ENCODE measurements at regions not wholly inside any gene's neighbourhood (a gene's known extent, or its start where the extent isn't known, plus 50 kb on each side); places are given as distances from the start of the nearest gene placed in this dataset.
A peak's percentile ranks its signal among the peaks of the same experiment; 100 is the strongest.

- no peak for DNase-seq (ENCODE audit: low read depth)
Observed at GRCh38 chr10:78272329-78272728, 238.7 kb downstream of the RPS24 start.

- DNase-seq (ENCODE audit: low read depth), result no peak
Observed at GRCh38 chr10:78274491-78274890, 240.8 kb downstream of the RPS24 start.

- DNase-seq (ENCODE audit: low read depth), result no peak
Observed at GRCh38 chr10:78276139-78276538, 242.5 kb downstream of the RPS24 start.

GRCh38 chr10:78277314-78278057 is 243.8 kb downstream of the RPS24 start:
- no peak for DNase-seq (ENCODE audit: low read depth)

- peak; percentile 26 for DNase-seq (ENCODE audit: low read depth)
Observed at GRCh38 chr10:78278058-78278404, 244.4 kb downstream of the RPS24 start.

GRCh38 chr10:78279756-78280155 is 246.1 kb downstream of the RPS24 start:
- DNase-seq (ENCODE audit: low read depth), result no peak

GRCh38 chr10:78280604-78281003 is 246.9 kb downstream of the RPS24 start:
- DNase-seq (ENCODE audit: low read depth), result no peak

- no peak for DNase-seq (ENCODE audit: low read depth)
Observed at GRCh38 chr10:78281627-78282026, 248.0 kb downstream of the RPS24 start.

GRCh38 chr10:78283069-78283682 is 249.5 kb downstream of the RPS24 start:
- no peak for DNase-seq (ENCODE audit: low read depth)

GRCh38 chr10:78284381-78284780 is 250.7 kb downstream of the RPS24 start:
- DNase-seq (ENCODE audit: low read depth), result no peak

- no peak for DNase-seq (ENCODE audit: low read depth)
Observed at GRCh38 chr10:78285226-78285625, 251.6 kb downstream of the RPS24 start.

- no peak for DNase-seq (ENCODE audit: low read depth)
Observed at GRCh38 chr10:78286186-78286585, 252.5 kb downstream of the RPS24 start.

GRCh38 chr10:78286668-78287067 is 253.0 kb downstream of the RPS24 start:
- DNase-seq (ENCODE audit: low read depth), result no peak

GRCh38 chr10:78287618-78288017 is 254.0 kb downstream of the RPS24 start:
- no peak for DNase-seq (ENCODE audit: low read depth)

- no peak for DNase-seq (ENCODE audit: low read depth)
Observed at GRCh38 chr10:78288663-78289062, 255.0 kb downstream of the RPS24 start.

GRCh38 chr10:78290131-78290750 is 256.6 kb downstream of the RPS24 start:
- DNase-seq (ENCODE audit: low read depth), result no peak

- no peak for DNase-seq (ENCODE audit: low read depth)
Observed at GRCh38 chr10:78291722-78292121, 258.1 kb downstream of the RPS24 start.

- DNase-seq (ENCODE audit: low read depth), result no peak
Observed at GRCh38 chr10:78292250-78292981, 258.8 kb downstream of the RPS24 start.

- DNase-seq (ENCODE audit: low read depth), result peak; percentile 7
Observed at GRCh38 chr10:78292982-78293865, 259.6 kb downstream of the RPS24 start.

- no peak for DNase-seq (ENCODE audit: low read depth)
Observed at GRCh38 chr10:78295242-78295641, 261.6 kb downstream of the RPS24 start.

GRCh38 chr10:78296785-78297184 is 263.1 kb downstream of the RPS24 start:
- DNase-seq (ENCODE audit: low read depth), result no peak

- no peak for DNase-seq (ENCODE audit: low read depth)
Observed at GRCh38 chr10:78297997-78298396, 264.3 kb downstream of the RPS24 start.

Measured in iris pigment epithelial cell (primary cell).